SU-DHL-6 (cell line): ENCODE measurements at regions not wholly inside any gene's neighbourhood (a gene's known extent, or its start where the extent isn't known, plus 50 kb on each side); places are given as distances from the start of the nearest gene placed in this dataset.

ENCODE experiments used
- EZH2phosphoT487 ChIP-seq: fragments of 200-600 bp; sonication (generic), shearing (Covaris generic); conservative IDR thresholded peaks from 2 replicates; pipeline ENCODE4 v1.6.1; 2018; ENCODE audit warnings: mild to moderate bottlenecking, antibody characterized with exemption, low read length, moderate library complexity, mixed read lengths
- TF ChIP-seq, protein P1 (sequence below): fragments of 200-600 bp; sonication (generic); IDR thresholded peaks from one replicate; pipeline ENCODE4 v1.5.1; 2017; ENCODE audit warnings: antibody characterized with exemption, mild to moderate bottlenecking, low read length, moderate library complexity; ENCODE audit not compliant: insufficient read depth, poor library complexity, severe bottlenecking

- TF ChIP-seq, protein P1, sequence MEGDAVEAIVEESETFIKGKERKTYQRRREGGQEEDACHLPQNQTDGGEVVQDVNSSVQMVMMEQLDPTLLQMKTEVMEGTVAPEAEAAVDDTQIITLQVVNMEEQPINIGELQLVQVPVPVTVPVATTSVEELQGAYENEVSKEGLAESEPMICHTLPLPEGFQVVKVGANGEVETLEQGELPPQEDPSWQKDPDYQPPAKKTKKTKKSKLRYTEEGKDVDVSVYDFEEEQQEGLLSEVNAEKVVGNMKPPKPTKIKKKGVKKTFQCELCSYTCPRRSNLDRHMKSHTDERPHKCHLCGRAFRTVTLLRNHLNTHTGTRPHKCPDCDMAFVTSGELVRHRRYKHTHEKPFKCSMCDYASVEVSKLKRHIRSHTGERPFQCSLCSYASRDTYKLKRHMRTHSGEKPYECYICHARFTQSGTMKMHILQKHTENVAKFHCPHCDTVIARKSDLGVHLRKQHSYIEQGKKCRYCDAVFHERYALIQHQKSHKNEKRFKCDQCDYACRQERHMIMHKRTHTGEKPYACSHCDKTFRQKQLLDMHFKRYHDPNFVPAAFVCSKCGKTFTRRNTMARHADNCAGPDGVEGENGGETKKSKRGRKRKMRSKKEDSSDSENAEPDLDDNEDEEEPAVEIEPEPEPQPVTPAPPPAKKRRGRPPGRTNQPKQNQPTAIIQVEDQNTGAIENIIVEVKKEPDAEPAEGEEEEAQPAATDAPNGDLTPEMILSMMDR: no peak
- TF ChIP-seq EZH2phosphoT487: no peak
Measured at GRCh38 chr5:147160902-147161700, 73.7 kb upstream of the STK32A start.
